GM12873 (cell line): ENCODE measurements at regions not wholly inside any gene's neighbourhood (a gene's known extent, or its start where the extent isn't known, plus 50 kb on each side); places are given as distances from the start of the nearest gene placed in this dataset.

Source experiments
- CTCF ChIP-seq: IDR thresholded peaks from 2 replicates; pipeline ENCODE4 v1.5.1; 2012; ENCODE audit warnings: low read depth, mild to moderate bottlenecking, moderate library complexity, low read length, control low read depth; ENCODE audit not compliant: insufficient read depth; ENCODE audit errors: missing control alignments

- TF ChIP-seq CTCF: no peak
Measured at GRCh38 chr2:220178991-220179695, 551.7 kb downstream of the SLC4A3 start.

DNA sequence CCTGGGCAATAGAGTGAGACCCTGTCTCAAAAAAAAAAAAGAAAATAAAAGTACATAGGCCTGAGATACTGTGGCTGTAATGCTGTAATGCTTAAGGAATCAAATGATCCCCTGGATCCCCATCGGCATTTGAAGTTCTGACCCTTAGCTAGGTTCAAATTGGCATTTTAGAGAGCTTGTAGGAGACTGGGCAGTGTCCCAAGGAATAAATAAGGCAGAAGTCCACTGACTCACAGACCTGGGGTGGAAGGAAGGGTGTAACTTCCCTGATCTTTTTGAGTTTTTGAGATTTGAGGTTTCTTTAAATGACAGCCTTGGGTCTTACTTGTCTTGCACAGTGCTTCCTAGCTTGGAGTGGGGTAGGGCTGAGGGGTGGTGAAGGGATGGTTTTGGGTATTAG lies 553.7 kb downstream of the SLC4A3 start:
- TF ChIP-seq CTCF: no peak

DNA sequence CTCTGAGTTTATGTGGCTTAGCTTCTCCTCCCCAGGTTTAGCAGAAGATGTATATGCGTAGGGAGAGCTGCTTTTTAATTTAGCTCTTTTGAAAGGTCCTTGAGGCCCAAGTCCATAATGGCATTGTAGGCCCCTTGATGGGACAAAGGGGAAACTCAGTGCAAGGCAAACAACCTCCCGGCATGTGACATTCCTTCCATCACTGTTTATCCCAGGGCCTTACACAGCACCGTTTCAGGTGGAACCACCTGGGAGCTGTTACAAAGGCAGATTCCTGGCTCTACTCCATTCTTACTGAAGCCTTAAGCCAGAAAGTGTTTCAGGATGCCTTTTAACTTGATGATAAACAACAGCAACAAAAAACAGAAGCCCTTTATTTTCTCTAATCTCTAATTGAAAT lies 555.4 kb downstream of the SLC4A3 start:
- TF ChIP-seq CTCF: no peak

- TF ChIP-seq CTCF: no peak
Measured at GRCh38 chr2:220185766-220186305, 558.4 kb downstream of the SLC4A3 start.

- no peak for TF ChIP-seq CTCF
Measured at GRCh38 chr2:220188031-220188430, 560.6 kb downstream of the SLC4A3 start.

GRCh38 chr2:220191031-220191430 lies 563.6 kb downstream of the SLC4A3 start:
- no peak for TF ChIP-seq CTCF

DNA sequence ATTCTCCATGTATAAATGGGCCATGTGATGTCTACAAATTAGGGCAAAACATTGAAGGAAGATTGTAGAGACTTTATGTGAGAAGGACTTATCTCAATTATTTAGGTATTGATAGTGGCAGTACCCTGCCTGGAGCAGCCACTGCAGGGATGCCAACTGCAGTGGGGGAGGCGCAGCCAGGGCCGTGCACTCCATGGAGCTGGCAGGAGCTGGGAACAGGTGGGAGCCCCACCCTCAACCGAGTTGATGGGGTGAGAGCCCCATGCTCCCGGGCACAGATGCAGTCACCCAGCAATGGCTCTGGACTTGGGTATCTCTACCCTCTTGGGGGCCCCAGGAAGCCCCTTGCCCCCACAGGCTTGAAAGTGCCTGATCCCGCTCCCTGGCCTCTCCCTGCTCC lies 564.3 kb downstream of the SLC4A3 start:
- no peak for TF ChIP-seq CTCF
